NCI-H1436 treated with DMSO at 0.1 percent for 48 hours (cell line): ENCODE measurements at regions not wholly inside any gene's neighbourhood (a gene's known extent, or its start where the extent isn't known, plus 50 kb on each side); places are given as distances from the start of the nearest gene placed in this dataset.

Experiments used
- DNase-seq: peaks from one replicate; lab custom pipeline; 2025; lab: John Stamatoyannopoulos, UW

- DNase-seq: no peak
Measured at GRCh38 chr3:177300842-177301241, 103.6 kb upstream of the TBL1XR1 start.

GRCh38 chr3:177306252-177306651 is 109.0 kb upstream of the TBL1XR1 start:
- no peak for DNase-seq

- DNase-seq: no peak
Measured at GRCh38 chr3:177307391-177307790, 110.1 kb upstream of the TBL1XR1 start.

GRCh38 chr3:177307826-177308225 is 110.5 kb upstream of the TBL1XR1 start:
- no peak for DNase-seq

- DNase-seq: no peak
Measured at GRCh38 chr3:177308286-177308685, 111.0 kb upstream of the TBL1XR1 start.

- DNase-seq: no peak
Measured at GRCh38 chr3:177308911-177309310, 111.6 kb upstream of the TBL1XR1 start.

- DNase-seq: no peak
Measured at GRCh38 chr3:177312491-177312890, 115.2 kb upstream of the TBL1XR1 start.

- no peak for DNase-seq
Measured at GRCh38 chr3:177314897-177315296, 117.6 kb upstream of the TBL1XR1 start.

GRCh38 chr3:177317247-177317646 is 120.0 kb upstream of the TBL1XR1 start:
- no peak for DNase-seq

GRCh38 chr3:177318559-177318958 is 121.3 kb upstream of the TBL1XR1 start:
- DNase-seq: no peak

- no peak for DNase-seq
Measured at GRCh38 chr3:177320765-177321247, 123.5 kb upstream of the TBL1XR1 start.

- no peak for DNase-seq
Measured at GRCh38 chr3:177321819-177322218, 124.5 kb upstream of the TBL1XR1 start.

GRCh38 chr3:177322881-177323280 is 125.6 kb upstream of the TBL1XR1 start:
- no peak for DNase-seq

GRCh38 chr3:177329854-177330253 is 132.6 kb upstream of the TBL1XR1 start:
- no peak for DNase-seq

- DNase-seq: no peak
Measured at GRCh38 chr3:177330779-177331178, 133.5 kb upstream of the TBL1XR1 start.

- no peak for DNase-seq
Measured at GRCh38 chr3:177331203-177331835, 134.0 kb upstream of the TBL1XR1 start.

GRCh38 chr3:177332955-177333354 is 135.7 kb upstream of the TBL1XR1 start:
- no peak for DNase-seq

GRCh38 chr3:177333533-177334520 is 136.5 kb upstream of the TBL1XR1 start:
- no peak for DNase-seq

GRCh38 chr3:177334803-177335202 is 137.5 kb upstream of the TBL1XR1 start:
- no peak for DNase-seq

GRCh38 chr3:177335728-177336127 is 138.4 kb upstream of the TBL1XR1 start:
- no peak for DNase-seq

GRCh38 chr3:177336873-177337450 is 139.7 kb upstream of the TBL1XR1 start:
- no peak for DNase-seq

- no peak for DNase-seq
Measured at GRCh38 chr3:177337541-177338331, 140.5 kb upstream of the TBL1XR1 start.
